ENCODE measurements at regions not wholly inside any gene's neighbourhood (a gene's known extent, or its start where the extent isn't known, plus 50 kb on each side); places are given as distances from the start of the nearest gene placed in this dataset.
"Not testable (repeated sequence)": the region's sequence is repeated elsewhere in the genome, so short reads cannot be mapped to it uniquely, and the experiment has no call there.

DNA sequence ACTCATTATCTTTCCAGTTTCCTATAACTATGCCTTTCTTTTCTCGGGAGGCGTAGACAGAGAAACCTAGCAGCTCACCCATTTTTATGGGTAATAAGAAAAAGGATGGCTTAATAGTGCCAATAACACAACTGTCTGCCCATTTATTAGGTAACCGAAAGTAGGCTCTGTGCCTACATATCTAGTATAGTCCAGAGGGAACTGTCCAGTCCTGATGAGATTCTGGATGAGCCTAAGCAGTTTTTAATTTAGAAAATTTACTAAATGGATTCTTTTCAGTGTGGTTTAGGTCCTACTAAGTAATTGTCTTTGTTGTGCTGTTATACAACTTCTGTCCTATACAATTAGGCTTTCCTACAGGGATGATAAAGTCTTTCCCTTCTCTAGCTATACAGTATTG, 157.6 kb downstream of the UNC93B1 start:
- TF ChIP-seq, protein P1, sequence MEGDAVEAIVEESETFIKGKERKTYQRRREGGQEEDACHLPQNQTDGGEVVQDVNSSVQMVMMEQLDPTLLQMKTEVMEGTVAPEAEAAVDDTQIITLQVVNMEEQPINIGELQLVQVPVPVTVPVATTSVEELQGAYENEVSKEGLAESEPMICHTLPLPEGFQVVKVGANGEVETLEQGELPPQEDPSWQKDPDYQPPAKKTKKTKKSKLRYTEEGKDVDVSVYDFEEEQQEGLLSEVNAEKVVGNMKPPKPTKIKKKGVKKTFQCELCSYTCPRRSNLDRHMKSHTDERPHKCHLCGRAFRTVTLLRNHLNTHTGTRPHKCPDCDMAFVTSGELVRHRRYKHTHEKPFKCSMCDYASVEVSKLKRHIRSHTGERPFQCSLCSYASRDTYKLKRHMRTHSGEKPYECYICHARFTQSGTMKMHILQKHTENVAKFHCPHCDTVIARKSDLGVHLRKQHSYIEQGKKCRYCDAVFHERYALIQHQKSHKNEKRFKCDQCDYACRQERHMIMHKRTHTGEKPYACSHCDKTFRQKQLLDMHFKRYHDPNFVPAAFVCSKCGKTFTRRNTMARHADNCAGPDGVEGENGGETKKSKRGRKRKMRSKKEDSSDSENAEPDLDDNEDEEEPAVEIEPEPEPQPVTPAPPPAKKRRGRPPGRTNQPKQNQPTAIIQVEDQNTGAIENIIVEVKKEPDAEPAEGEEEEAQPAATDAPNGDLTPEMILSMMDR (IDR thresholded peaks at IDR 0.05) = not testable (repeated sequence)
- not testable (repeated sequence) for TF ChIP-seq POLR2AphosphoS5 (IDR thresholded peaks at IDR 0.05); EP300 (IDR thresholded peaks at IDR 0.05; ENCODE audit: low read depth); POLR2A (IDR thresholded peaks at IDR 0.05)
